GM13976 (cell line): ENCODE measurements at regions not wholly inside any gene's neighbourhood (a gene's known extent, or its start where the extent isn't known, plus 50 kb on each side); places are given as distances from the start of the nearest gene placed in this dataset.

Experiments
- DNase-seq: peaks from one replicate; pipeline ENCODE4 v3.0.0; 2012; ENCODE audit warnings: low spot score
- CTCF ChIP-seq: IDR thresholded peaks from 2 replicates; pipeline ENCODE4 v1.5.1; 2012; ENCODE audit warnings: borderline replicate concordance, mild to moderate bottlenecking; ENCODE audit not compliant: insufficient read depth; ENCODE audit errors: extremely low read depth, missing control alignments, control extremely low read depth
- in situ Hi-C: fragments of 300-500 bp; cut with MboI; formaldehyde crosslinking; loops from one replicate; pipeline ENCODE4 v1.12.0; 2022; ENCODE audit warnings: low sequenced_read_pairs, mixed read lengths, inconsistent platforms; ENCODE audit not compliant: unreplicated experiment

DNA sequence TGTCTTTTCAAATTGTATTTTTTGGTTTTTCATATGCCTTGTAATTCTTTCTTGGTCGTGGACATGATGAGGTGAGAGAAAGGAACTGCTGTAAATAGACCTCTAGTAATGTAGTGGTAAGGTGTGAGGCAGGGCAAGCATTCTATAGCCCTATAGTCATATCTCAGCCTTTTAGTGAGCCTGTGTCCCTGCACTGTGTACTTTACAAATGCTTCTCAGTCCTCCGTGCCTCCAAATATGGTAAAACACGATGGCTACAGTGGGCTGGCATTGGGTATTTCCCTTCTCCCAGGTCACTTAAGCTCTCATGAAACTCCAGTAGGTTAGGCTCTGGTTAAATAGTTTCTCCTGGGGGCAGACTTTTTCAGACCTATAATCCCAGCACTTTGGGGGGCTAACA is 57.9 kb upstream of the PLS3 start:
- TF ChIP-seq CTCF, result no peak
- in situ Hi-C loops, result no loop called here
- no peak for DNase-seq

GRCh38 chrX:115504167-115504566 is 56.8 kb upstream of the PLS3 start:
- TF ChIP-seq CTCF, result no peak

More at GRCh38 chrX:115504167-115504566, 56.8 kb upstream of the PLS3 start:
- DNase-seq, result no peak
- in situ Hi-C loops, result no loop called here
